CD4-positive, CD25-positive, alpha-beta regulatory T cell (primary cell): ENCODE measurements at regions not wholly inside any gene's neighbourhood (a gene's known extent, or its start where the extent isn't known, plus 50 kb on each side); places are given as distances from the start of the nearest gene placed in this dataset.

Experiments
- ATAC-seq, 2 donors: fragments of 150-1000 bp; cut with Tn5 transposase; one replicate each; pipeline ENCODE4 v1.10.0; 2021; ENCODE audit warnings: low read depth in 2 of 2, moderate number of reproducible peaks in 2 of 2, moderate library complexity in 1 of 2
- DNase-seq, 3 donors: peaks; one replicate each; pipeline versions ENCODE4 v3.0.0 to v3.0.0-alpha.2; 2012 to 2022; ENCODE audit warnings: mixed read lengths in 1 of 3
- H3K27ac ChIP-seq: one replicate; pipeline ENCODE4 v1.7.0; 2013; ENCODE audit warnings: mild to moderate bottlenecking, low read length; ENCODE audit not compliant: insufficient read depth, poor library complexity, severe bottlenecking
- H3K27me3 ChIP-seq: one replicate; pipeline ENCODE4 v1.7.0; 2013; ENCODE audit warnings: low read length; ENCODE audit not compliant: control insufficient read depth, insufficient read depth
- H3K36me3 ChIP-seq: one replicate; pipeline ENCODE4 v1.7.0; 2013; ENCODE audit warnings: mild to moderate bottlenecking, low read length, moderate library complexity; ENCODE audit not compliant: control insufficient read depth, insufficient read depth
- H3K4me1 ChIP-seq: 2 replicates; pipeline ENCODE4 v1.7.0; 2013; ENCODE audit warnings: mild to moderate bottlenecking, low read length; ENCODE audit not compliant: insufficient read depth, control insufficient read depth, poor library complexity, severe bottlenecking
- H3K4me3 ChIP-seq: one replicate; pipeline ENCODE4 v1.7.0; 2013; ENCODE audit warnings: low read depth, mild to moderate bottlenecking, low read length, moderate library complexity
- H3K9me3 ChIP-seq, 2 experiments: 1 replicate in 1 of 2; 2 replicates in 1 of 2; pipeline ENCODE4 v1.7.0; 2013; ENCODE audit warnings: low read length in 2 of 2, mild to moderate bottlenecking in 1 of 2, moderate library complexity in 1 of 2; ENCODE audit not compliant: control insufficient read depth in 2 of 2
- H3K27ac Mint-ChIP-seq, 3 donors: one replicate each; pipeline ENCODE4 v1.8.0; 2020 to 2022; ENCODE audit warnings: mild to moderate bottlenecking in 3 of 3, mixed read lengths in 3 of 3, moderate library complexity in 2 of 3
- H3K27me3 Mint-ChIP-seq: one replicate; pipeline ENCODE4 v1.8.0; 2022; ENCODE audit warnings: mild to moderate bottlenecking, mixed read lengths
- H3K36me3 Mint-ChIP-seq: one replicate; pipeline ENCODE4 v1.8.0; 2020; ENCODE audit warnings: mixed read lengths
- H3K4me1 Mint-ChIP-seq, 4 donors: one replicate each; pipeline ENCODE4 v1.8.0; 2020 to 2022; ENCODE audit warnings: mixed read lengths in 4 of 4, mild to moderate bottlenecking in 1 of 4
- H3K4me3 Mint-ChIP-seq, 4 donors: one replicate each; pipeline ENCODE4 v1.8.0; 2020 to 2022; ENCODE audit warnings: mild to moderate bottlenecking in 4 of 4, mixed read lengths in 4 of 4, moderate library complexity in 3 of 4
- H3K9me3 Mint-ChIP-seq, 7 donors: one replicate each; pipeline ENCODE4 v1.8.0; 2020 to 2022; ENCODE audit warnings: mixed read lengths in 7 of 7, mild to moderate bottlenecking in 3 of 7, moderate library complexity in 2 of 7

- Histone ChIP-seq H3K4me1 (no peaks in the 10 kb centered on the region), H3K27ac (no peak overlapping the region), H3K27me3 (no peaks in the 10 kb centered on the region), H3K9me3 (no peaks in the 10 kb centered on the region), H3K4me3 (no peak overlapping the region), H3K36me3 (no peaks in the 10 kb centered on the region)
- peaks cover 12% of the 10 kb centered on the region for H3K27me3 Mint-ChIP-seq
- H3K4me1 Mint-ChIP-seq, result no peaks in the 10 kb centered on the region
- no peak for DNase-seq
- H3K36me3 Mint-ChIP-seq, result no peaks in the 10 kb centered on the region
- no peak overlapping the region for H3K4me3 Mint-ChIP-seq
- no peak for ATAC-seq
- H3K9me3 Mint-ChIP-seq, result peaks cover 0 to 2% (median 0%) of the 10 kb centered on the region in 7 donors
- no peak overlapping the region for H3K27ac Mint-ChIP-seq
These were observed 71.0 kb downstream of the MED10 start for GRCh38 chr5:6307304-6307703.

- H3K4me1 ChIP-seq, result no peaks in the 10 kb centered on the region
- H3K9me3 ChIP-seq, result no peaks in the 10 kb centered on the region
- H3K27ac Mint-ChIP-seq, result no peak overlapping the region
- no peak for ATAC-seq
- no peak overlapping the region for H3K27ac ChIP-seq
- no peaks in the 10 kb centered on the region for H3K36me3 Mint-ChIP-seq
- no peaks in the 10 kb centered on the region for H3K4me1 Mint-ChIP-seq
- H3K4me3 ChIP-seq, result no peak overlapping the region
- no peak overlapping the region for H3K4me3 Mint-ChIP-seq
- peaks cover 0 to 2% (median 0%) of the 10 kb centered on the region in 7 donors for H3K9me3 Mint-ChIP-seq
- peaks cover 19% of the 10 kb centered on the region for H3K27me3 Mint-ChIP-seq
- H3K36me3 ChIP-seq, result no peaks in the 10 kb centered on the region
- no peaks in the 10 kb centered on the region for H3K27me3 ChIP-seq
- no peak for DNase-seq
These were observed 72.5 kb downstream of the MED10 start for GRCh38 chr5:6305853-6306252.

DNA sequence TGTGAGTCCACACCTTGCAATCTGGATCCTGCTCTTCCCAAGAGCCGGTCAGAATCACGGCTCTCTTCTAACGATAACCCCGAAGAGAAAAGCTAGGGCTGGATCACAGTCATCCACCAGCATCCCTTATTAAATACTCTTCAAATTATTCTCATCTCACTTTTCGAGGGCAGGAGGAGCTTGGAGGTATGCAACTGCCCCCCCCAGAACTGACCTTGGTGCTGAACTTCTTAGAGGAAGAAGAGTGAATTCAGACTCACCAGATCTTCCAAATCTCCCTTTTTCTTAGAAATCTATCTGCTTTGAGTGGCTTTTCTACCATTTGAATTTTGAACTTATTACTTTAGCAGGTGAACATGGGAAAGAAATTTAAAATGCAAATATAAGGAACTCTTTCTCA, 75.7 kb downstream of the MED10 start:
- no peaks in the 10 kb centered on the region for H3K9me3 ChIP-seq
- H3K27ac Mint-ChIP-seq, result no peak overlapping the region
- no peak overlapping the region for H3K4me3 Mint-ChIP-seq
- H3K27me3 Mint-ChIP-seq, result peaks cover 21% of the 10 kb centered on the region
- no peaks in the 10 kb centered on the region for H3K36me3 ChIP-seq
- no peak overlapping the region for H3K27ac ChIP-seq
- peaks cover 0 to 2% (median 0%) of the 10 kb centered on the region in 7 donors for H3K9me3 Mint-ChIP-seq
- H3K36me3 Mint-ChIP-seq, result no peaks in the 10 kb centered on the region
- no peaks in the 10 kb centered on the region for H3K27me3 ChIP-seq
- no peak overlapping the region for H3K4me3 ChIP-seq
- DNase-seq (no peak), ATAC-seq (no peak)
- no peaks in the 10 kb centered on the region for H3K4me1 ChIP-seq
- H3K4me1 Mint-ChIP-seq, result no peaks in the 10 kb centered on the region

GRCh38 chr5:6302075-6302474, 76.3 kb downstream of the MED10 start:
- H3K4me3 Mint-ChIP-seq, result no peak overlapping the region
- H3K27ac Mint-ChIP-seq, result no peak overlapping the region
- peaks cover 21% of the 10 kb centered on the region for H3K27me3 Mint-ChIP-seq
- Histone ChIP-seq H3K27ac (no peak overlapping the region), H3K4me3 (no peak overlapping the region), H3K4me1 (no peaks in the 10 kb centered on the region), H3K9me3 (no peaks in the 10 kb centered on the region), H3K27me3 (no peaks in the 10 kb centered on the region), H3K36me3 (no peaks in the 10 kb centered on the region)
- DNase-seq (no peak), ATAC-seq (no peak)
- H3K36me3 Mint-ChIP-seq, result no peaks in the 10 kb centered on the region
- no peaks in the 10 kb centered on the region for H3K4me1 Mint-ChIP-seq
- H3K9me3 Mint-ChIP-seq, result peaks cover 0 to 2% (median 0%) of the 10 kb centered on the region in 7 donors

GRCh38 chr5:6296524-6296923, 81.8 kb downstream of the MED10 start:
- Histone ChIP-seq H3K4me3 (no peak overlapping the region), H3K4me1 (no peaks in the 10 kb centered on the region), H3K9me3 (no peaks in the 10 kb centered on the region), H3K27ac (no peak overlapping the region), H3K36me3 (no peaks in the 10 kb centered on the region), H3K27me3 (no peaks in the 10 kb centered on the region)
- DNase-seq, result no peak
- H3K27ac Mint-ChIP-seq, result no peak overlapping the region
- peaks cover 15% of the 10 kb centered on the region for H3K27me3 Mint-ChIP-seq
- H3K4me1 Mint-ChIP-seq, result no peaks in the 10 kb centered on the region
- H3K4me3 Mint-ChIP-seq, result no peak overlapping the region
- no peaks in the 10 kb centered on the region for H3K36me3 Mint-ChIP-seq
- H3K9me3 Mint-ChIP-seq, result peaks cover 0 to 8% (median 0%) of the 10 kb centered on the region in 7 donors
- ATAC-seq, result no peak

DNA sequence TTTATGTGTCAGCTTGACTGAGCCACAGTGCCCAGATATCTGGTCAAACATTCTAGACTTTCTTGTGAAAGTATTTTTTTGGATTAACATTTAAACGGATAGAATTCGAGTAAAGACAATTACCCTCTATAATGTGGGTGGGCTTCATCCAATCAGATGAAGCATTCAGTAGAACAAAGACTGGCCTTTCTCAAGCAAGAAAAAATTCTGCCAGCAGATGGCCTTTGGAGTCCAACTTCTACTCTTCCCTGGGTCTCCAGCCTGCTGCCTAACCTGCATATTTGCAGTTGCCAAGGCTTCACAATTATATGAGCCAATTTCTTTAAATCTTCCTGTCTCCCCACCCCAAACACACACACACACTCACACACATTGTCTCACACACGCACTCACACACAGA, 86.4 kb downstream of the MED10 start:
- Mint-ChIP-seq H3K4me1 (no peaks in the 10 kb centered on the region), H3K36me3 (no peaks in the 10 kb centered on the region), H3K27ac (no peak overlapping the region), H3K27me3 (peaks cover 6% of the 10 kb centered on the region), H3K4me3 (no peak overlapping the region), H3K9me3 (peaks cover 0 to 8% (median 0%) of the 10 kb centered on the region in 7 donors)
- H3K36me3 ChIP-seq, result no peaks in the 10 kb centered on the region
- ATAC-seq (no peak), DNase-seq (peak in 2 of 3 donors; percentile 10 to 34)
- H3K27me3 ChIP-seq, result no peaks in the 10 kb centered on the region
- H3K4me1 ChIP-seq, result no peaks in the 10 kb centered on the region
- H3K27ac ChIP-seq, result no peak overlapping the region
- H3K4me3 ChIP-seq, result no peak overlapping the region
- H3K9me3 ChIP-seq, result no peaks in the 10 kb centered on the region

DNA sequence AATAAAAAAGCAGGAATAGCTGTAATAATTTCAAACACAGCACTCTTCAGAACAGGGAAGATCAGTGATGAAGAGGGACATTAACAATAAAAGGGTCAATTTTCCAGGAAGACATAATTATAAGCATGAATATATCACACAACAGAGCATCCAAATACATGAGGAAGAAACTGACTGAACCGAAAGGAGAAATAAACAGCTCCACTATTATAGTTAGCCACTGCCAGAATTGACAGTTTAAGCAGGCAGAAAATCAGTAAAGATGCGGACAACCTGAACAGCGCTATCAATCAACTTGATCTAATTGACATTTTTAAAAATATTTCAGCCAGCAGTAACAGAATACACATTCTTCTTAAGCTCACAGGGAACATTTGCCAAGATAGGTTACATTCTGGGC, 89.1 kb downstream of the MED10 start:
- H3K4me3 Mint-ChIP-seq, result no peak overlapping the region
- no peaks in the 10 kb centered on the region for H3K4me1 ChIP-seq
- H3K36me3 Mint-ChIP-seq, result no peaks in the 10 kb centered on the region
- H3K36me3 ChIP-seq, result no peaks in the 10 kb centered on the region
- no peak for ATAC-seq
- no peak overlapping the region for H3K27ac Mint-ChIP-seq
- no peaks in the 10 kb centered on the region for H3K9me3 Mint-ChIP-seq
- H3K4me1 Mint-ChIP-seq, result no peaks in the 10 kb centered on the region
- peaks cover 6% of the 10 kb centered on the region for H3K27me3 Mint-ChIP-seq
- DNase-seq, result no peak
- H3K27me3 ChIP-seq, result no peaks in the 10 kb centered on the region
- no peaks in the 10 kb centered on the region for H3K9me3 ChIP-seq
- H3K27ac ChIP-seq, result no peak overlapping the region
- no peak overlapping the region for H3K4me3 ChIP-seq

GRCh38 chr5:6287176-6287575, 91.2 kb downstream of the MED10 start:
- no peaks in the 10 kb centered on the region for H3K36me3 ChIP-seq
- H3K27ac ChIP-seq, result no peak overlapping the region
- H3K4me3 ChIP-seq, result no peak overlapping the region
- ATAC-seq, result no peak
- H3K4me1 ChIP-seq, result no peaks in the 10 kb centered on the region
- no peaks in the 10 kb centered on the region for H3K9me3 ChIP-seq
- Mint-ChIP-seq H3K4me1 (no peaks in the 10 kb centered on the region), H3K27ac (no peak overlapping the region), H3K9me3 (peaks cover 0 to 2% (median 1%) of the 10 kb centered on the region in 7 donors), H3K27me3 (no peaks in the 10 kb centered on the region), H3K4me3 (no peak overlapping the region), H3K36me3 (no peaks in the 10 kb centered on the region)
- no peaks in the 10 kb centered on the region for H3K27me3 ChIP-seq
- DNase-seq, result no peak
